ENCODE measurements at regions not wholly inside any gene's neighbourhood (a gene's known extent, or its start where the extent isn't known, plus 50 kb on each side); places are given as distances from the start of the nearest gene placed in this dataset.

DNA sequence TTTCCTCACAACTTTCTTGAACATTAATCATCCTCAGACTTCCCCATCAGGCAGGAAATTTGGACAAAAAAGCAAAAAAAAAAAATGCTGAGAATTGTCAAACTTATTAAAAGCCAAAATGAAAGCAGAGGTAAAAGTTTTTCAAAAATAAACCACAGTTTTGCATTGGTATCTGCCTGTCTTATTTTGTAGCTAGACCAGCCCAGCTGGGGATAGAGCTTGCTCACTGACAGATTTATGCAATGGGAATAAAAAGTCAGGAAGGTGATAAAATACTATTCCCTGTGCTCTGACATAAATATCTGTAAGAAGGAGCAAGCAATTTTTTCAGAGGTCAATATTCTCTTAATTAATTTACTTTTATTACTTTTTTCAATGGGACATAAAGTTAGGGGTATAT lies 1006.7 kb upstream of the ALCAM start:
- TF ChIP-seq POLR2A (IDR thresholded peaks at IDR 0.05; ENCODE audit: low read length) (no peak), GATA1 (IDR thresholded peaks at IDR 0.05; ENCODE audit: low read depth, low read length) (no peak)
